ENCODE measurements at regions not wholly inside any gene's neighbourhood (a gene's known extent, or its start where the extent isn't known, plus 50 kb on each side); places are given as distances from the start of the nearest gene placed in this dataset.

- TF ChIP-seq EZH2 (IDR thresholded peaks at IDR 0.05) = no peak
- no peak for TF ChIP-seq FOXP2 (optimal IDR thresholded peaks at IDR 0.05; ENCODE audit: control extremely low read depth, extremely low read length, insufficient read depth)
- no peak for TF ChIP-seq POLR2AphosphoS5 (IDR thresholded peaks at IDR 0.05; ENCODE audit: borderline replicate concordance, low read depth, low read length)
Observed at GRCh38 chr12:84676787-84677186, 235.8 kb downstream of the SLC6A15 start.
